ENCODE measurements at regions not wholly inside any gene's neighbourhood (a gene's known extent, or its start where the extent isn't known, plus 50 kb on each side); places are given as distances from the start of the nearest gene placed in this dataset.

GRCh38 chr14:34365309-34365915 lies 96.6 kb downstream of the SPTSSA start (continued):
- TF ChIP-seq, protein P1, sequence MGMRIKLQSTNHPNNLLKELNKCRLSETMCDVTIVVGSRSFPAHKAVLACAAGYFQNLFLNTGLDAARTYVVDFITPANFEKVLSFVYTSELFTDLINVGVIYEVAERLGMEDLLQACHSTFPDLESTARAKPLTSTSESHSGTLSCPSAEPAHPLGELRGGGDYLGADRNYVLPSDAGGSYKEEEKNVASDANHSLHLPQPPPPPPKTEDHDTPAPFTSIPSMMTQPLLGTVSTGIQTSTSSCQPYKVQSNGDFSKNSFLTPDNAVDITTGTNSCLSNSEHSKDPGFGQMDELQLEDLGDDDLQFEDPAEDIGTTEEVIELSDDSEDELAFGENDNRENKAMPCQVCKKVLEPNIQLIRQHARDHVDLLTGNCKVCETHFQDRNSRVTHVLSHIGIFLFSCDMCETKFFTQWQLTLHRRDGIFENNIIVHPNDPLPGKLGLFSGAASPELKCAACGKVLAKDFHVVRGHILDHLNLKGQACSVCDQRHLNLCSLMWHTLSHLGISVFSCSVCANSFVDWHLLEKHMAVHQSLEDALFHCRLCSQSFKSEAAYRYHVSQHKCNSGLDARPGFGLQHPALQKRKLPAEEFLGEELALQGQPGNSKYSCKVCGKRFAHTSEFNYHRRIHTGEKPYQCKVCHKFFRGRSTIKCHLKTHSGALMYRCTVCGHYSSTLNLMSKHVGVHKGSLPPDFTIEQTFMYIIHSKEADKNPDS (CRISPR knock-in tag; IDR thresholded peaks at IDR 0.05) = no peak
- peak; percentile 17; the same call in 1 of the 2 replicates for TF ChIP-seq ZSCAN29 (CRISPR knock-in tag; conservative IDR thresholded peaks at IDR 0.05)
- TF ChIP-seq KAT8 (CRISPR knock-in tag; IDR thresholded peaks at IDR 0.05) = peak; percentile 36
- no peak; the same call in 1 of the 2 replicates for TF ChIP-seq ZNF121 (CRISPR knock-in tag; IDR thresholded peaks at IDR 0.05)
- TF ChIP-seq ARID5B (CRISPR knock-in tag; IDR thresholded peaks at IDR 0.05) = peak; percentile 32; the same call in 1 of the 2 replicates
- TF ChIP-seq NBN (conservative IDR thresholded peaks at IDR 0.05) = no peak
- TF ChIP-seq TP53 (CRISPR knock-in tag; conservative IDR thresholded peaks at IDR 0.05) = no peak
- no peak for TF ChIP-seq TSC22D2 (CRISPR knock-in tag; IDR thresholded peaks at IDR 0.05; ENCODE audit: borderline replicate concordance)
- TF ChIP-seq NRL (CRISPR knock-in tag; IDR thresholded peaks at IDR 0.05; ENCODE audit: borderline replicate concordance) = no peak
- TF ChIP-seq ZBTB33 (CRISPR knock-in tag; IDR thresholded peaks at IDR 0.05) = no peak
- peak; percentile 39; the same call in 1 of the 2 replicates for TF ChIP-seq ZNF770 (CRISPR knock-in tag; IDR thresholded peaks at IDR 0.05)
- TF ChIP-seq ZNF124 (CRISPR knock-in tag; IDR thresholded peaks at IDR 0.05) = no peak
- no peak for TF ChIP-seq MAZ (IDR thresholded peaks at IDR 0.05; ENCODE audit: borderline replicate concordance, low read depth, low read length)
- no peak for TF ChIP-seq MAZ (CRISPR knock-in tag; IDR thresholded peaks at IDR 0.05; ENCODE audit: low read depth)
- TF ChIP-seq ZNF12 (CRISPR knock-in tag; IDR thresholded peaks at IDR 0.05) = no peak
- TF ChIP-seq TGIF2 (CRISPR knock-in tag; IDR thresholded peaks at IDR 0.05) = no peak
- TF ChIP-seq SMARCC2 (IDR thresholded peaks at IDR 0.05) = 0 out of 2 replicates have a peak, but pooled peaks have one; percentile 12

Data from HepG2 (cell line).